ENCODE measurements at regions not wholly inside any gene's neighbourhood (a gene's known extent, or its start where the extent isn't known, plus 50 kb on each side); places are given as distances from the start of the nearest gene placed in this dataset.

DNA sequence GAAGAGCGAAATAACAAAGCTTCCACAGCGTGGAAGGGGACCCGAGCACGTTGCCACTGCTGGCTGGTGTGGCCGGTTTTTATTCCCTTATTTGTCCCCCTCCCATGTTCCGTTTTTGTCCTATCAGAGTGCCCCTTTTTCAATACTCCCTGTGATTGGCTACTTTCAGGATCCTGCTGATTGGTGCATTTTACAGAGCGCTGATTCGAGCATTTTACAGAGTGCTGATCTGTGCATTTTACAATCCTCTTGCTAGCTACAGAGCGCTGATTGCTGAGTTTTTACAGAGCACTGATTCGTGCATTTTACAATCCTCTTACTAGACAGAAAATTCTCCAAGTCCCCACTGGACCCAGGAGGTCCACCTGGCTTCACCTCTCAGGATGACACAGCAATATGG lies 250.9 kb upstream of the EPHA5 start:
- POLR2A ChIA-PET, result no interaction called here
- no peak for DNase-seq (ENCODE audit: extremely low spot score)
- CTCF ChIA-PET, result no interaction called here
- TF ChIP-seq SP1 (IDR thresholded peaks at IDR 0.05) (no peak), CTBP1 (IDR thresholded peaks at IDR 0.05; ENCODE audit: borderline replicate concordance) (no peak), FOXA1 (IDR thresholded peaks at IDR 0.05) (no peak)

DNA sequence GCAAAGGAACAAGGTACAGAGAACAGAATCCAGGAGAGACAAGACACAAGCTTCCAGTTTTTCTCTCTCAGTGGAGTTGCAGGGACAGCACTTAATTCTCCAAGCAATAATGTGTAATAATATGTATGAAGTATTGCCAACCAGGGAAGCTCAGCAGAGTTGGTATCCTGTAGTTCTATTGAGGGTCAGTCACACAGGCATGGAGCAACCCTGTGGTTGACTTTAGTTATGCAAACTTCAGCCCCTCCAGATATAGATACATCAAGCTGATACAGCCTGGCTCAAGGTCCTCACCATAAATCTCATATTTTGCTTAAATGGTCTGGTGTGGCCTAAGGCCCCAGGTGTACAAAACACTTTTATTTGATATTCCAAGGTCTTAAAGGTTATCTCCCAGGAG lies 248.6 kb upstream of the EPHA5 start:
- DNase-seq (ENCODE audit: extremely low spot score), result no peak
- ChIA-PET CTCF (no interaction called here), POLR2A (no interaction called here)
- TF ChIP-seq FOXK2 (IDR thresholded peaks at IDR 0.05) (no peak), BHLHE40 (IDR thresholded peaks at IDR 0.05; ENCODE audit: borderline replicate concordance) (no peak), L3MBTL2 (conservative IDR thresholded peaks at IDR 0.05) (no peak), ELF4 (IDR thresholded peaks at IDR 0.05) (no peak), TARDBP (IDR thresholded peaks at IDR 0.05) (no peak), SUZ12 (IDR thresholded peaks at IDR 0.05) (no peak), CTBP1 (IDR thresholded peaks at IDR 0.05; ENCODE audit: borderline replicate concordance) (no peak), NFRKB (IDR thresholded peaks at IDR 0.05) (no peak), LEF1 (IDR thresholded peaks at IDR 0.05; ENCODE audit: borderline replicate concordance) (no peak), ARNT (IDR thresholded peaks at IDR 0.05) (no peak), FOXM1 (IDR thresholded peaks at IDR 0.05; ENCODE audit: borderline replicate concordance) (no peak), HDGF (IDR thresholded peaks at IDR 0.05; ENCODE audit: borderline replicate concordance) (no peak), SP1 (IDR thresholded peaks at IDR 0.05) (no peak), ZNF384 (IDR thresholded peaks at IDR 0.05) (no peak), FOXA1 (IDR thresholded peaks at IDR 0.05) (no peak)
- TF ChIP-seq, protein P1, sequence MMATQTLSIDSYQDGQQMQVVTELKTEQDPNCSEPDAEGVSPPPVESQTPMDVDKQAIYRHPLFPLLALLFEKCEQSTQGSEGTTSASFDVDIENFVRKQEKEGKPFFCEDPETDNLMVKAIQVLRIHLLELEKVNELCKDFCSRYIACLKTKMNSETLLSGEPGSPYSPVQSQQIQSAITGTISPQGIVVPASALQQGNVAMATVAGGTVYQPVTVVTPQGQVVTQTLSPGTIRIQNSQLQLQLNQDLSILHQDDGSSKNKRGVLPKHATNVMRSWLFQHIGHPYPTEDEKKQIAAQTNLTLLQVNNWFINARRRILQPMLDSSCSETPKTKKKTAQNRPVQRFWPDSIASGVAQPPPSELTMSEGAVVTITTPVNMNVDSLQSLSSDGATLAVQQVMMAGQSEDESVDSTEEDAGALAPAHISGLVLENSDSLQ (IDR thresholded peaks at IDR 0.05), result no peak

DNA sequence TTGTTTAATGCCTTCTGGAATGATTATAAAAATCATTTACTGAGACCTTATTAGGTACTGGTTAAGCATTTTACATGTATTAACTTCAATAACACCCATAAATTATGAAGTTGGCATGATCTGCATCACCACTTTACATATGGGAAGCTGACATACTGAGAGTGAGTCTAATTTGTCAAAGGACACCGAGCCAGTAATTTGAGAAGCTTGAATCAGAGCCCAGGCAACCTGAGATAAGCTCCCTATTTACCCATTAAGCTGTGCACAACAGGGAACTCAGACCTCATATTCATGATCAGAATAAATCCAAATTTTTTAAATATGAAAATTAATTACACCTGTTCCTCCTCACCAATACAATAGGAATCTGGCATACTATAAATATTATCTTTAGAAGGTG lies 247.9 kb upstream of the EPHA5 start:
- ChIA-PET CTCF (no interaction called here), POLR2A (no interaction called here)
- TF ChIP-seq TARDBP (IDR thresholded peaks at IDR 0.05), result no peak
- DNase-seq (ENCODE audit: extremely low spot score), result no peak

DNA sequence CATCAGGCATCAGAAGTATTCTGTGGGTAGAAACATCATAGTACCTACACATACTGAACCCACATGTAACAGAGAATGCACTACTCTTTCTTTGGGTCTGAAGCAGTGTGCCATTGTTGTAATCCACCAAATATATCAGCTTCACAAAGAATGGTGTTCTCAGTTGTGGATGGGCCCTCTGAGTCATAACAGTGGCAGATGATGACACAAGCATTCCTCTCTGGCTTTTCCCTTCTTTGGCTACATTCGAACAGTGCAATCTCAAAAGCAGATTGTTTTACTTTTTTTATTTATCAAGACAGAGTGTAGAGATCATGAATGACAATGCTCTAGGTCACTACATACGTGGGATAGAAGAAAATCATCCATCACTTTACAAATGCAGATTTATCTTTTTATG lies 247.2 kb upstream of the EPHA5 start:
- TF ChIP-seq L3MBTL2 (conservative IDR thresholded peaks at IDR 0.05), result no peak
- TF ChIP-seq FOXM1 (IDR thresholded peaks at IDR 0.05; ENCODE audit: borderline replicate concordance), result no peak
- no peak for TF ChIP-seq SUZ12 (IDR thresholded peaks at IDR 0.05)
- no peak for TF ChIP-seq FOXK2 (IDR thresholded peaks at IDR 0.05)
- TF ChIP-seq LEF1 (IDR thresholded peaks at IDR 0.05; ENCODE audit: borderline replicate concordance), result no peak
- no peak for TF ChIP-seq ELF4 (IDR thresholded peaks at IDR 0.05)
- TF ChIP-seq, protein P1 (IDR thresholded peaks at IDR 0.05), result no peak
- no peak for TF ChIP-seq ARNT (IDR thresholded peaks at IDR 0.05)
- TF ChIP-seq HDGF (IDR thresholded peaks at IDR 0.05; ENCODE audit: borderline replicate concordance), result no peak
- TF ChIP-seq TARDBP (IDR thresholded peaks at IDR 0.05), result no peak
- TF ChIP-seq FOXA1 (IDR thresholded peaks at IDR 0.05), result no peak
- TF ChIP-seq NFRKB (IDR thresholded peaks at IDR 0.05), result no peak
- TF ChIP-seq ZNF384 (IDR thresholded peaks at IDR 0.05), result no peak
- no peak for TF ChIP-seq BHLHE40 (IDR thresholded peaks at IDR 0.05; ENCODE audit: borderline replicate concordance)
- TF ChIP-seq CTBP1 (IDR thresholded peaks at IDR 0.05; ENCODE audit: borderline replicate concordance), result no peak
- TF ChIP-seq SP1 (IDR thresholded peaks at IDR 0.05), result no peak
- ChIA-PET POLR2A (no interaction called here), CTCF (no interaction called here)
- DNase-seq (ENCODE audit: extremely low spot score), result no peak

- ChIA-PET CTCF (no interaction called here), POLR2A (no interaction called here)
- TF ChIP-seq, protein P1 (IDR thresholded peaks at IDR 0.05), result no peak
- TF ChIP-seq LEF1 (IDR thresholded peaks at IDR 0.05; ENCODE audit: borderline replicate concordance) (no peak), TARDBP (IDR thresholded peaks at IDR 0.05) (no peak), ELF4 (IDR thresholded peaks at IDR 0.05) (no peak), BHLHE40 (IDR thresholded peaks at IDR 0.05; ENCODE audit: borderline replicate concordance) (no peak), ZNF384 (IDR thresholded peaks at IDR 0.05) (no peak), FOXA1 (IDR thresholded peaks at IDR 0.05) (no peak), L3MBTL2 (conservative IDR thresholded peaks at IDR 0.05) (no peak), CTBP1 (IDR thresholded peaks at IDR 0.05; ENCODE audit: borderline replicate concordance) (no peak), SP1 (IDR thresholded peaks at IDR 0.05) (no peak), SUZ12 (IDR thresholded peaks at IDR 0.05) (no peak)
- DNase-seq (ENCODE audit: extremely low spot score), result peak; percentile 6
Observed at GRCh38 chr4:65911720-65912119, 241.4 kb upstream of the EPHA5 start.

DNA sequence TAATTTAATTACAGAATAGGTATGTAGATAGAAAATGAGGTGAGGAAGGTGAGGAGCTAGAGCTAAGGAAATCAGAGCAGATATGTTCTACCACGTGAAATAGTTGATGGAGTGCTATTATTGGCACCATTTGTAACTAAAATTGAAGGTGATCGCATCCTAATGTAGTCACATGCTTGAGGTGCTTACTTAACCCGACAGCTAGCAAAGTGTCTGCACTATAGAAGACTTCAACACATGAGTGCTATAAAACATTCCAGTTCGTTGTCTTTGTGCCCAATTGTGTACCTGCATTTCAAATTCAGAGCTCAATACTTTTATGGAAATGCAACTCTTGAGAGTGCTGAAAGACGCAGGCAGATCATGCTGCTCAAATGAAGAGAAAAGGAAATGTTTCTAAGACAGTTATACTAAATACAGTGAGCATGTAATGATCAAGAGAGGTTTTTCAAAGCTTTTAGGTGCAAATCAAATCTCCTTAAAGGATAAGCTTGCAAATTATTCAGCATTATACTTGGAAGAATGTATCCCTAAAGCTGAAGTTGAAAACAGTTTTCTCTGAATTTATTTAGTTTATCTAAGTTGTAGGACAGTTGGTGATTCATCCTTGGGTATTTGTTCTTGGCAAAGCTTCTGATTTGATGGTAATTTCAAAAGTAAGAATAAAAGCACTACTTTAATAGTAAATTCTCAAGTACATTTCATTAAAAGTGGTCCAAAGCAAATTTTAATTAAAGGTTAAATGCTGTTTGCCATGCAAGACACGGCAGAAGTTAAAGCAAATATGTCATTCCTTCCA lies 223.9 kb upstream of the EPHA5 start:
- DNase-seq (ENCODE audit: extremely low spot score), result no peak
- ChIA-PET CTCF (interaction anchor here (0.5 kb wide), 1 partner anchor 174 kb away, joined by 3 read pairs; no protein-coding TSS in a partner anchor), POLR2A (no interaction called here)
- TF ChIP-seq L3MBTL2 (conservative IDR thresholded peaks at IDR 0.05) (no peak), HDGF (IDR thresholded peaks at IDR 0.05; ENCODE audit: borderline replicate concordance) (no peak), CTBP1 (IDR thresholded peaks at IDR 0.05; ENCODE audit: borderline replicate concordance) (no peak)

DNA sequence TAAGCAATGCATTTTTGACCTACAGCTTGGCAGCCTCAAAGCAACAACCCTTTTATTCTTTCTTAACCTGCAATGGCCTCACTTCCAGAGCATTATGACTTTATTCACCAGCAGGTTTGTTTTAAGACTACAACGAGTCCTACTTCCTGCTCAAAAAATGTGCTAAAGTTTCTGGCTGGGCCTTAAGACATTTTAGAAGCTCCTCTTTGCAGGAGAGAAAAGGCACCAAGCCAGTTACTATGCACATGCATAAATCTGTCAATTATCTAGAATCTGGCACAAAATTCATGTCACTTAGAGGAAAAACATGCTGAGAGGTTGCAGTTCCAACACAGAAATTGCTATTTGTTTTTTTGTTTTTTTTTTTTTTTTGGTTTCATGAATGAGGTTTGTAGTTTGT lies 223.0 kb upstream of the EPHA5 start:
- CTCF ChIA-PET, result interaction anchor here (0.5 to 0.6 kb wide), 2 partner anchors 20 to 175 kb away, joined by 3 to 10 read pairs; no protein-coding TSS in a partner anchor
- no peak for DNase-seq (ENCODE audit: extremely low spot score)
- POLR2A ChIA-PET, result no interaction called here
- TF ChIP-seq ARNT (IDR thresholded peaks at IDR 0.05), result no peak
- no peak for TF ChIP-seq ELF4 (IDR thresholded peaks at IDR 0.05)
- no peak for TF ChIP-seq TARDBP (IDR thresholded peaks at IDR 0.05)
- no peak for TF ChIP-seq ZNF384 (IDR thresholded peaks at IDR 0.05)
- no peak for TF ChIP-seq CTBP1 (IDR thresholded peaks at IDR 0.05; ENCODE audit: borderline replicate concordance)
- TF ChIP-seq FOXM1 (IDR thresholded peaks at IDR 0.05; ENCODE audit: borderline replicate concordance), result no peak
- TF ChIP-seq L3MBTL2 (conservative IDR thresholded peaks at IDR 0.05), result no peak
- TF ChIP-seq, protein P1 (IDR thresholded peaks at IDR 0.05), result no peak
- TF ChIP-seq SUZ12 (IDR thresholded peaks at IDR 0.05), result no peak
- no peak for TF ChIP-seq FOXK2 (IDR thresholded peaks at IDR 0.05)
- TF ChIP-seq BHLHE40 (IDR thresholded peaks at IDR 0.05; ENCODE audit: borderline replicate concordance), result no peak
- no peak for TF ChIP-seq NFRKB (IDR thresholded peaks at IDR 0.05)
- TF ChIP-seq SP1 (IDR thresholded peaks at IDR 0.05), result no peak
- no peak for TF ChIP-seq FOXA1 (IDR thresholded peaks at IDR 0.05)
- TF ChIP-seq LEF1 (IDR thresholded peaks at IDR 0.05; ENCODE audit: borderline replicate concordance), result no peak
- TF ChIP-seq HDGF (IDR thresholded peaks at IDR 0.05; ENCODE audit: borderline replicate concordance), result no peak
